Stimulated activated naive CD4-positive, alpha-beta T cell (primary cell): ENCODE measurements at regions not wholly inside any gene's neighbourhood (a gene's known extent, or its start where the extent isn't known, plus 50 kb on each side); places are given as distances from the start of the nearest gene placed in this dataset.
A peak's percentile ranks its signal among the peaks of the same experiment; 100 is the strongest.

Experiments
- DNase-seq, 6 experiments: peaks; one replicate each; lab custom pipeline; 2025; lab: John Stamatoyannopoulos, UW

- peak in 1 of 6 experiments; percentile 6 for DNase-seq
Measured at GRCh38 chr13:82688400-82688994, 1193.8 kb downstream of the SLITRK1 start.

- DNase-seq = no peak
Measured at GRCh38 chr13:82687884-82688283, 1194.4 kb downstream of the SLITRK1 start.

- no peak for DNase-seq
Measured at GRCh38 chr13:82681535-82681934, 1200.7 kb downstream of the SLITRK1 start.

- no peak for DNase-seq
Measured at GRCh38 chr13:82678052-82678451, 1204.2 kb downstream of the SLITRK1 start.

- DNase-seq = no peak
Measured at GRCh38 chr13:82675024-82675423, 1207.2 kb downstream of the SLITRK1 start.

GRCh38 chr13:82674546-82674945 lies 1207.7 kb downstream of the SLITRK1 start:
- DNase-seq = no peak

- DNase-seq = no peak
Measured at GRCh38 chr13:82672248-82672647, 1210.0 kb downstream of the SLITRK1 start.

- no peak for DNase-seq
Measured at GRCh38 chr13:82664183-82664582, 1218.1 kb downstream of the SLITRK1 start.

- no peak for DNase-seq
Measured at GRCh38 chr13:82661126-82661525, 1221.1 kb downstream of the SLITRK1 start.

- no peak for DNase-seq
Measured at GRCh38 chr13:82658811-82659210, 1223.5 kb downstream of the SLITRK1 start.

GRCh38 chr13:82657471-82657870 lies 1224.8 kb downstream of the SLITRK1 start:
- no peak for DNase-seq

GRCh38 chr13:82654861-82655855 lies 1227.1 kb downstream of the SLITRK1 start:
- no peak for DNase-seq

GRCh38 chr13:82654143-82654542 lies 1228.1 kb downstream of the SLITRK1 start:
- DNase-seq = no peak

- no peak for DNase-seq
Measured at GRCh38 chr13:82647540-82647939, 1234.7 kb downstream of the SLITRK1 start.

- no peak for DNase-seq
Measured at GRCh38 chr13:82636119-82636518, 1246.2 kb downstream of the SLITRK1 start.

GRCh38 chr13:82634946-82635345 lies 1247.3 kb downstream of the SLITRK1 start:
- DNase-seq = no peak

- no peak for DNase-seq
Measured at GRCh38 chr13:82627183-82627582, 1255.1 kb downstream of the SLITRK1 start.

- DNase-seq = no peak
Measured at GRCh38 chr13:82625717-82626116, 1256.6 kb downstream of the SLITRK1 start.

GRCh38 chr13:82615043-82615442 lies 1267.2 kb downstream of the SLITRK1 start:
- no peak for DNase-seq

- no peak for DNase-seq
Measured at GRCh38 chr13:82614086-82614485, 1268.2 kb downstream of the SLITRK1 start.

- no peak for DNase-seq
Measured at GRCh38 chr13:82606008-82606407, 1276.3 kb downstream of the SLITRK1 start.

GRCh38 chr13:82597747-82598146 lies 1284.5 kb downstream of the SLITRK1 start:
- no peak for DNase-seq

GRCh38 chr13:82593239-82593638 lies 1289.0 kb downstream of the SLITRK1 start:
- no peak for DNase-seq
